Skeletal muscle satellite cell (primary cell): ENCODE measurements at regions not wholly inside any gene's neighbourhood (a gene's known extent, or its start where the extent isn't known, plus 50 kb on each side); places are given as distances from the start of the nearest gene placed in this dataset.

Source experiments
- H3K27me3 ChIP-seq: 2 replicates; pipeline ENCODE4 v1.7.0; 2013; ENCODE audit warnings: low read length; ENCODE audit not compliant: control insufficient read depth, insufficient read depth
- H3K36me3 ChIP-seq: 2 replicates; pipeline ENCODE4 v1.7.0; 2013; ENCODE audit warnings: mild to moderate bottlenecking, control low read depth, low read length; ENCODE audit not compliant: insufficient read depth
- H3K4me1 ChIP-seq: 2 replicates; pipeline ENCODE4 v1.7.0; 2013; ENCODE audit warnings: low read length; ENCODE audit not compliant: control insufficient read depth, insufficient read depth
- H3K4me2 ChIP-seq: 2 replicates; pipeline ENCODE4 v1.7.0; 2013; ENCODE audit warnings: mild to moderate bottlenecking, low read length
- H3K4me3 ChIP-seq: 2 replicates; pipeline ENCODE4 v1.7.0; 2013; ENCODE audit warnings: low read length
- H3K9ac ChIP-seq: 2 replicates; pipeline ENCODE4 v1.7.0; 2013; ENCODE audit warnings: mild to moderate bottlenecking, low read depth, low read length, moderate library complexity
- H3K9me3 ChIP-seq: replicated peaks from 2 replicates; pipeline ENCODE4 v1.7.0; 2013; ENCODE audit warnings: mild to moderate bottlenecking, control low read depth, low read length

DNA sequence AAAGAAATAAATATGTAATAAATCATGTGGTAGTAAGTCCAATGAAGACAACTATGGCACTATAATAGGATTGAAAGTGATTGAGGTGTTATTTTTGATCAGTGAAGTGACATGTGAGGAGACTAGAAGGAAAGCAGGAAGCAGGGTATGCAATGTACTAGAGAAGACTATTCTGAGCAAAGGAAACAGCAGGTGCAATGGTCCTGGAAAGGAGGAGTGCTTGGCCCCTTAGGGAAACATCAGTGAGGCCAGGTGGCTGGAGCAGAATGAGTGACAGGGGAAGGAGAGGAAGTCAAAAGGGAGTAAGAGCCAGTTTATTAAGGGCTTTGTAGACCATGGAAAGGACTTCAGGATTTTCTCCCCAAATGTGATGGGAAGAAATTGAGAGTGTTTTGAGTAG lies 207.6 kb upstream of the HCCS start:
- Histone ChIP-seq H3K4me1 (peaks cover 34% of the 10 kb centered on the region), H3K27me3 (no peaks in the 10 kb centered on the region), H3K4me2 (no peak overlapping the region)

DNA sequence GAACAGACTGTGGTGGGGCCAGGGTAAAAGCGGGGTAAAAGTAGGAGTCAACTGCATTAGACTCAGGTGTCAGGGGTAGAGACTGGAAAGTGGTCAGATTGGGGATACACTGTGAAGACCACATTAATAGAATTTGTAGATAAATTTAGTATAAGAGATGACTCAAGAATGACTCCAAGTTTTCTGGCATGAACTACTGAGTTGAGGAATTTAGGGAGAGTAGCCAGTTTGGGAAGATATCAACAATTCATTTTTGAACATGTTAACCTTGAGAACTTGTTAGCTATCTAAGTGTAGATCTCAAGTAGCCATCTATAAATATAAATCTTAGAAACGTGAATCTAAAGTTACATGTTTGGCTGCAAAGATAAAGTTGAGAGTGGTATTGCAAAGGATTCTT lies 206.9 kb upstream of the HCCS start:
- Histone ChIP-seq H3K4me3 (no peak overlapping the region), H3K36me3 (no peaks in the 10 kb centered on the region), H3K9ac (no peak overlapping the region), H3K9me3 (no peaks in the 10 kb centered on the region), H3K4me2 (peak overlapping the region; percentile 14), H3K27me3 (no peaks in the 10 kb centered on the region), H3K4me1 (peaks cover 34% of the 10 kb centered on the region)

More for the DNA sequence above, 207.6 kb upstream of the HCCS start:
- Histone ChIP-seq H3K9ac (no peak overlapping the region), H3K4me3 (no peak overlapping the region), H3K36me3 (no peaks in the 10 kb centered on the region), H3K9me3 (no peaks in the 10 kb centered on the region)

DNA sequence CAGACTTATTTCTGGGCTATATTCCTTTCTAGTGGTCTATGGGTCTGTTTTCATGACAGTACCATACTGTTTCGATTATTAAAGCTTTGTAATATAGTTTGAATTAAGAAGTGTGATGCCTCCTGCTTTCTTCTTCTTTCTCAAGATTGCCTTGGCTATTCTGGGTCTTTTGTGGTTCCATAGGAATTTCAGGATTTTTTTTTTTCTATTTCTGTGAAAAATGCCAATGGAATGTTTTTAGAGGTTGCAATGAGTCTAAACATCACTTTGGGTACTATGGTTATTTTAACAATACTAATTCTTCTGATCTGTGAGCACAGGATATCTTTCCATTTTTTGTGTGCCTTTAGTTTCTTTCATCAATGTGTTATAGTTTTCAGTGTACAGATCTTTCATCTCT lies 204.3 kb upstream of the HCCS start:
- Histone ChIP-seq H3K36me3 (no peaks in the 10 kb centered on the region), H3K4me2 (no peak overlapping the region), H3K9me3 (no peaks in the 10 kb centered on the region), H3K4me1 (peaks cover 19% of the 10 kb centered on the region), H3K9ac (no peak overlapping the region), H3K4me3 (no peak overlapping the region), H3K27me3 (no peaks in the 10 kb centered on the region)

DNA sequence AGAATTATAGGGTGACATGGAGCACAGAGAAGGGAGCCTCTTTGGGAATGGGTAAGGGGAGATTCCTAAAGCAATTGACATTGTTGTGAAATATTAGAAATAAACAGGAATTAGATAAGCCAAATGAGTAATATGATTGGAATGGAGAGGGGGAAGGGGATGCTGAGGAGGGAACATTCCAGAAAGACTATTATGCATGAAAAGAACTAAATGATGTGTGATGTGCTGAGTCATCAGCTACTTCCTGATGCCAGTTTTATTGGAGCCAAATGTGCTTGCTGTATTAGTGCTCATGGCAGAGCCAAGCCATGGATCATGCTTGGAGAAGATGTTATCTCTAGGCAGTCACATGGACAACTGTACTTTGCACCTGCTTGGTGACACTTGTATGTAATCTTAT lies 189.0 kb upstream of the HCCS start:
- Histone ChIP-seq H3K27me3 (no peaks in the 10 kb centered on the region), H3K9ac (no peak overlapping the region), H3K4me2 (no peak overlapping the region), H3K36me3 (no peaks in the 10 kb centered on the region), H3K4me3 (no peak overlapping the region), H3K4me1 (peaks cover 35% of the 10 kb centered on the region), H3K9me3 (peaks cover 4% of the 10 kb centered on the region)

DNA sequence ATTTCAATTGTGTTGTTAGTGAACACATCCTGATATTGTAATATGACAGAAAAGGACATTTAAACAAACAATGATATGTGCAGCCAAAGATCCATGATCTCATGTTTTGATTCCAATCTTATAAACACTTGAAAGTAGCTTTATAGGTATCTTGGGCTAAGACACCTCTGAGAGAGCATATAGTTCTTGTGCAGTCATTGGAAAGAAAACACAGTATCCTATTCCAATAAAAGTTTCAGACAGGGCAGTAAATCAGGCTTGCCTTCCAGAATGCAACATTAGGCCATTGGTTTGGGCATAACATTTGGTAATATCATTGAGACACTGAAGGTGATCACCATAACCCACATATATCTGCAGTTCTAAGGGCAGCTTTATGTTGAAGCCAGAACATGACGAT lies 188.3 kb upstream of the HCCS start:
- no peak overlapping the region for H3K4me2 ChIP-seq
- no peaks in the 10 kb centered on the region for H3K36me3 ChIP-seq
- H3K27me3 ChIP-seq: no peaks in the 10 kb centered on the region
- no peak overlapping the region for H3K9ac ChIP-seq
- peaks cover 35% of the 10 kb centered on the region for H3K4me1 ChIP-seq
- peaks cover 4% of the 10 kb centered on the region for H3K9me3 ChIP-seq
- no peak overlapping the region for H3K4me3 ChIP-seq

DNA sequence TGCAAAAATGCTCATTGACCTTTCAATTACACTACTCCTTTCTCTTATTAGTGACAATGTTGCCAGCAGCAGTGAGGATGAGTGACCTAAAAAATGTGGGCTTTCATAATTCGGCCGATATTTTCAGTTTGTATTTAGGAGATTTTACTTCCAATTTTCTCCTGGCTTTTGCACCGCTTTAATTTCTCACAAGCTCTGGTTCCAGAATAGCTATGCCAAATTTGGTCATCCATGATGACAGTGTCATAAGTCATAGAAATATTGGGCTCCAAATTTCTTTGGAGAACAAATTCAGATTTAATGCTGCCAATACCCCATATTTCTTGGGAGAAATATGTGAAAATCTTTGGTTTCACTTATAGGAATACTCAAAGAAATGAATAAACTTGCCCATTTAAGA lies 187.7 kb upstream of the HCCS start:
- H3K4me3 ChIP-seq: no peak overlapping the region
- H3K27me3 ChIP-seq: no peaks in the 10 kb centered on the region
- H3K4me2 ChIP-seq: peak overlapping the region; percentile 25
- H3K36me3 ChIP-seq: no peaks in the 10 kb centered on the region
- peaks cover 35% of the 10 kb centered on the region for H3K4me1 ChIP-seq
- H3K9me3 ChIP-seq: no peaks in the 10 kb centered on the region
- H3K9ac ChIP-seq: no peak overlapping the region

DNA sequence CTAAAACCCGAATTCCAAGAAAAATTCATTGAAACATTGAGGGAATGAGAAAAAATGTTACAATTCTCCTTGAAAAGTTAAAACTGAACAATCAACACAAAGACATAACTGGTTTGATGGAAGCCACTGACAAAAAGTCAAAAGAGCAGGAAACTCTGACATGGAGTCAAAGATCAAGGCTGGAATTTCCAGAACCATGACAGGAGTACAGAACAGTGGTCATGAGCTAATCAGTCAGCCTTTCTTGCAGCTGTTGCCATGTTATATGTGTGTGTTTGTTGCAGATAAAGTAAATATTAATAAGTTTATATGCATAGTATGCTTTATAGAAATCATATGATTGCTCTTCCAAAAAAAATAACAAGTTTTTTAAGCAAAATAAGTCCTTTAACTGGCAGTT lies 184.7 kb upstream of the HCCS start:
- Histone ChIP-seq H3K4me1 (peaks cover 44% of the 10 kb centered on the region), H3K27me3 (no peaks in the 10 kb centered on the region), H3K4me3 (no peak overlapping the region), H3K4me2 (no peak overlapping the region), H3K9me3 (no peaks in the 10 kb centered on the region), H3K36me3 (no peaks in the 10 kb centered on the region), H3K9ac (peak overlapping the region; percentile 12)

DNA sequence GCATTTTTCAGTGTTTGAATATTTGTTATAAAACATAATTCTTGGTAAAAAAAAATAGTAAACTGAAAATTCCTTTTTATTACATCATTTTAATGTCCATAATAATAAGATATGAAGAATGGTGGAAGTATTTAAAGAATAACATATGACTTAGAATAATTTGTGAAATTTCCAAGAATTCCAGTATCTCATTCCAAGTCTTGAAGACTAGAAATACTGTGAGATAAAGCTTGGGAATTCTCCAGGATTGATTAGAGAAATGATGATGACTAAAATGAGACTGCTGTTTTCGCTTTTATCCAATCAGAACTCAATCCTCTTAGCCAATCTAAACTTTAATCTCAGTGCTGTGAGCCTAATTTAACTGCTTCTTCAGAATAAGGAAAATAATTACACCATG lies 184.2 kb upstream of the HCCS start:
- Histone ChIP-seq H3K4me3 (no peak overlapping the region), H3K9ac (no peak overlapping the region), H3K36me3 (no peaks in the 10 kb centered on the region), H3K4me1 (peaks cover 39% of the 10 kb centered on the region), H3K27me3 (no peaks in the 10 kb centered on the region), H3K9me3 (no peaks in the 10 kb centered on the region), H3K4me2 (no peak overlapping the region)

DNA sequence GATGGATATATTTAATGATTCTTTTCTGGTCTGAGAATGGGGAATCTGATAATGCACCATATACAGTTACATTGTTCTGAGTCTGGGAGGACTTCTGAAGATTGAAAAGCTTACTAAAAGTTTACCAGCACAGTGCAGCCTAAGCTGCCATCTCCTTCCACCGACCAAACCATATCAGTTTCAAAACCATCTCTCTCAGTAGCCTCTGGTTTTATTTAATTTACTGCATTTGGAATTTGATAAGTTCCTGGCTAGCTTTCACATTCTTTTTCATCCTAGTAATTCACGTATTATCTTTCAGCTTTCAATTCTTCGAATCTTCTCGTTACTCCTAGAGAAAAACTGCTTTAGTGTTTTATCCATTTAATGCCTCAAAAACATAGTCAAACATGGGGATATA lies 181.4 kb upstream of the HCCS start:
- H3K36me3 ChIP-seq: no peaks in the 10 kb centered on the region
- peaks cover 29% of the 10 kb centered on the region for H3K4me1 ChIP-seq
- no peak overlapping the region for H3K9ac ChIP-seq
- no peak overlapping the region for H3K4me3 ChIP-seq
- H3K27me3 ChIP-seq: no peaks in the 10 kb centered on the region
- H3K4me2 ChIP-seq: peak overlapping the region; percentile 43
- no peaks in the 10 kb centered on the region for H3K9me3 ChIP-seq

DNA sequence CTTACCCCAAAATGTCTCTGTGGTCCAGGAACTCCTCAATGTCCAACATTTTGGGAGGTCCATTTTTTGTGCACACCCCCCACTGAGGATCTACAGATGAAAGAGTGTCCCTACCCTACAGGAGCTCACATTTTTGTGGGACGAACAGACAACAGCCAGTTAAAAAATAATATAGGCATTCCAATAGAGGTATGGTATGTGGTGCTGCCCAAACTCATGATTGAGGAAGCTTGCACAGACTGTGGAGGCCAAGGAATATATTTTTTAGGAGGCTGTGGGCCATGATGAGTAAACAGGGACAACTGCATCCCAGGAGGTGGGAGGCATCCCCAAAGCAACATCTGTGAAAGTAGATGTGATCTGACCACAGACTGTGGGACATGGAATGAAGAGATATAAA lies 181.0 kb upstream of the HCCS start:
- Histone ChIP-seq H3K4me3 (no peak overlapping the region), H3K36me3 (no peaks in the 10 kb centered on the region), H3K4me1 (peaks cover 29% of the 10 kb centered on the region), H3K4me2 (peak overlapping the region; percentile 43), H3K9ac (no peak overlapping the region), H3K9me3 (no peaks in the 10 kb centered on the region), H3K27me3 (no peaks in the 10 kb centered on the region)

DNA sequence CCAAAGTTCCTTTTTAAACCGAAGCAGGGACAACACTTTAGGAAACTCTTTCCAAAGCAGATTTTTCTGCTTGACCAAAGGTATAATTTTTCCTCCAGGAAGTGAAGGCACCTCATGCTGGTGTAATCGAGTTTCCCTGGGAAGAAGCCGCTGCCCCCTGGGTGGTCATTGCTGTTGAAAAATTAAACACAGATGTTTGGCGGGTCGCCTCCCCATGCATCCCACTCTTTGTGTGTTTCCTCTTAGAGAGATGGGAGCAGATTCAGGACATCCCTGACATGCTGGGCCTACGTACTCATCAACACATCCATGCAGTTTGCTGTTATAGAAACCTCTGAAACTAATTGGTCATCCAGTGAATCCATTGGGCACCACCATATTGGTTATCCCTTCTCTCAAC lies 179.2 kb upstream of the HCCS start:
- H3K4me1 ChIP-seq: peaks cover 20% of the 10 kb centered on the region
- no peak overlapping the region for H3K4me3 ChIP-seq
- H3K36me3 ChIP-seq: no peaks in the 10 kb centered on the region
- H3K9me3 ChIP-seq: no peaks in the 10 kb centered on the region
- H3K4me2 ChIP-seq: no peak overlapping the region
- H3K27me3 ChIP-seq: no peaks in the 10 kb centered on the region
- no peak overlapping the region for H3K9ac ChIP-seq

DNA sequence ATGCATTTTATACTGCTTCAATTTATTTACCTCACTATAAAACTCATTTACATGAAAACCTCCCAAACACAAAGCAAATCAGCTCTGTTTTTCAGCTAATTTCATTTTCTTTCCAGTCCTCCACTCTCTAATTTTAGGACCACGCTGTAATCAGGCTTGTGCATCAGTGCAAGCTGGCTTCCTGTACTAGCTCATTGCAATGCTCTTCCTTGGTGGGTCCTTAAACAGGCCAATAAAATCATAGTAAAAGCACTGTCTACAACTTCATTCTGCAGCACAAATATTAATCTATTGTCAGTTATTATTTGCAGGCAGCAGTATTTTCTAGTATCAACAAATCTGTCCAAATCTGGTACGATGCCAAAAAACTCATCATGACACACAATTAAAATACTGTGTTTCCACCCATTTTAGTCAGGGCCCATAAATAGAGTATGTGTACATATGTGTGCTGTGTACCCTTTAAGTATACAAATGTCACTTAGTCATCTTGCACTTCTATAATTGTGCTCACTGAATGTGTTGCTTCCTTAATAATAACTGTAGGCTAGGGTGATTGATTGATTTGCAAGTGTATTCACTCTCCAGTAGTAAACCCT lies 178.2 kb upstream of the HCCS start:
- H3K36me3 ChIP-seq: no peaks in the 10 kb centered on the region
- no peak overlapping the region for H3K4me3 ChIP-seq
- H3K9ac ChIP-seq: no peak overlapping the region

More for the DNA sequence above, 178.2 kb upstream of the HCCS start:
- peaks cover 18% of the 10 kb centered on the region for H3K4me1 ChIP-seq
- H3K9me3 ChIP-seq: no peaks in the 10 kb centered on the region
- H3K4me2 ChIP-seq: no peak overlapping the region
- H3K27me3 ChIP-seq: no peaks in the 10 kb centered on the region
